ENCODE measurements at regions not wholly inside any gene's neighbourhood (a gene's known extent, or its start where the extent isn't known, plus 50 kb on each side); places are given as distances from the start of the nearest gene placed in this dataset.

GRCh38 chr4:96097693-96098092 lies 257.8 kb downstream of the PDHA2 start:
- DNase-seq (ENCODE audit: low spot score) = no peak

DNA sequence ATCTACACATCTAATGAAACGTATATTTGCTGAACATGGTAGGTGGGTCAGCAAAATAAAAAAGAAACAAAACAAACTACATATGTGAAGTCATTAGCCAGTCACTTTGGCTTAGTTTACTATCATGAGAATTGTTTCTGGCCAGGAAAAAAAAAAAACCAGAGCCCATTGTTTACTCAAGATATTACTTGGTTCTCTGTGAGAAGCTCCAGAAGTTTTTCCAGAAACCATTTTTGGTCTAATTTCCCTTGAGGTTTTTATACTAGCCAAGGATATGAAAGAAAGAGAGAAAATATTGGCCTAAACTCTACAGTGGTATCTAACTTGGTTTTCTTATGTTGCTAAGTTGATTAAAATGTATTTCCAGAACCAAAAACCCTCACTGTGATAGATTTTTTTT lies 259.1 kb downstream of the PDHA2 start:
- no peak for DNase-seq (ENCODE audit: low spot score)

GRCh38 chr4:96102541-96103026 lies 262.7 kb downstream of the PDHA2 start:
- no peak for DNase-seq (ENCODE audit: low spot score)

- no peak for DNase-seq (ENCODE audit: low spot score)
These were observed 263.2 kb downstream of the PDHA2 start for GRCh38 chr4:96103086-96103485.

DNA sequence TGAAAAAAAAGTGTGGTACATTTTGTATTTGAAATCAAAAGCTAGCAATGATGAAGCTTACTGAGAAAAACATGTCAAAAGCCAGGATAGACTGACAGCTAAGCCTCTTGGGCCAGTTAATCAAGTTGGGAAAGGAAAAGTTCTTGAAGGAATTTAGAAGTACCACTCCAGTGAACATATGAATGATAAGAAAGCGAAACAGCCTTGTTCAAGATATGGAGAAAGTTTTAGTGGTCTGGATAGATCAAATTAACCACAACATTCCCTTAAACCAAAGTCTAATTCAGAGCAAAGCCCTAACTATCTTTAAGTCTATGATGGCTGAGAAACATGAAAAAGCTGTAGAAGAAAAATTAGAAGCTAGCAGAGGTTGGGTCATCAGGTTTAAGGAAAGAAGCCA lies 268.3 kb downstream of the PDHA2 start:
- DNase-seq (ENCODE audit: low spot score) = no peak

GRCh38 chr4:96112631-96113030 lies 272.7 kb downstream of the PDHA2 start:
- no peak for DNase-seq (ENCODE audit: low spot score)

DNA sequence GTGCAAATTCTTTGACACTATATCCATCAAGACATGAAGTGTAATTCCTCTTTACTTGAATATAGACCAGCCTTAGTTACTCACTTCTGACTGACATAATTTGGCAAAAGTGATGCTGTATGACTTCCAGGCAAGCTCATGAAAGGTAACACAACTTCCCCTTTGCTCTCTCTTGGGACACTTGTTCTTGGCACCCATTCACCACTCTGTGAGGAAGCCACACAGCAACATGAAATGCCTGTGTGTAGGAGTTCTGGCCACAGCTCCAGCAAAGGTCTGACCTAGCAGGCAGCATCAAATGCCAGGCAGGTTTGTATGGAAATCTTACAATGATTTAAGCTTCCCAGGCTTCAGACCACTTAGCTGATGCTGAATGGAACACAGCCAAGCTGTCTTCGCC lies 280.3 kb downstream of the PDHA2 start:
- no peak for DNase-seq (ENCODE audit: low spot score)

- DNase-seq (ENCODE audit: low spot score) = no peak
These were observed 286.3 kb downstream of the PDHA2 start for GRCh38 chr4:96126227-96126626.

GRCh38 chr4:96131186-96131585 lies 291.3 kb downstream of the PDHA2 start:
- DNase-seq (ENCODE audit: low spot score) = no peak

GRCh38 chr4:96134806-96135205 lies 294.9 kb downstream of the PDHA2 start:
- DNase-seq (ENCODE audit: low spot score) = no peak

GRCh38 chr4:96136056-96136455 lies 296.2 kb downstream of the PDHA2 start:
- no peak for DNase-seq (ENCODE audit: low spot score)

DNA sequence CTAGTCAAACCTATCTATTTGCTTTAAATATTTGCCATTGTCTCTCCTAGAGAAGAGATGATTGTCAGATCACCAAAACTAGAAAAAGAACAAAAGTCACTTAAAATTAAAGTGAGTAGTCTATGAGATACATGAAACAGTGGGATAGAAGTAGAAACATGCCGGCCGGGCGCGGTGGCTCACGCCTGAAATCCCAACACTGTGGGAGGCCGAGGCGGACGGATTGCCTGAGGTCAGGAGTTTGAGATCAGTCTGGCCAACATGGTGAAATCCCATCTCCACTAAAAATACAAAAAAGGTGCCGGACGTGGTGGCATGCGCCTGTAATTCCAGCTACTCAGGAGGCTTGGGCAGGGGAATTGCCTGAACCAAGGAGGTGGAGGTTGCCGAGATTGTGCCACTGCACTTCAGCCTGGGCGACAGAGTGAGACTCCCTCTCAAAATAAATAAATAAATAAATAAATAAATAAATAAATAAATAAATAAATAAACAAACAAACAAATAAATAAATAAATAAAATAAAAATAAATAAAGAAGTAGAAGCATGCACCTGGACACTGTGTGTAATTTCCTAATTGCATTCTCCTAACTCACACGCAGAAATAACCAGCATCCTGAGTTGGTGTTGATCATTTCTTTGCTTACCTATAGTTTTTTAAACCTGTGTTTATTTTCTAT lies 299.5 kb downstream of the PDHA2 start:
- DNase-seq (ENCODE audit: low spot score) = no peak

- no peak for DNase-seq (ENCODE audit: low spot score)
These were observed 305.7 kb downstream of the PDHA2 start for GRCh38 chr4:96145601-96146000.

- DNase-seq (ENCODE audit: low spot score) = no peak
These were observed 306.8 kb downstream of the PDHA2 start for GRCh38 chr4:96146686-96147085.

- no peak for DNase-seq (ENCODE audit: low spot score)
These were observed 310.0 kb downstream of the PDHA2 start for GRCh38 chr4:96149894-96150293.

DNA sequence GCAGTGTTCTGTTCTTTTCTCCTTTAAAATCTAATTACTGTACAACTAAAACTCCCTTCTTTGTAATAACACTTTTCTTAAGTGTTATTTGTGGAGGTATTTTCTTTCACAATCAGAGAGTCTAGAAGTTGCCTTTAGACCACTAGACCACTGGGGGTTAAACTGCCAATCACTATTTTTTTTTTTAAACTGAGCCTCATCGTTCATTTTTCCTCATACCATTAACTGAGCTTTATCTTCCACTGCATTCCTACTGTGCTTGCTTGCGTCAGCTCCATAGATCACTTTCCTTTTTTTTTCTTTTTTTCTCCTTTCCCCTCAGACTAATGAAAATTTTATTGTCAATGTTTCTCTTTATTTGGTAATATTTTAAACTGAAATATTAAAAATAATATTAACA lies 310.6 kb downstream of the PDHA2 start:
- DNase-seq (ENCODE audit: low spot score) = no peak

GRCh38 chr4:96152824-96153223 lies 312.9 kb downstream of the PDHA2 start:
- DNase-seq (ENCODE audit: low spot score) = no peak

DNA sequence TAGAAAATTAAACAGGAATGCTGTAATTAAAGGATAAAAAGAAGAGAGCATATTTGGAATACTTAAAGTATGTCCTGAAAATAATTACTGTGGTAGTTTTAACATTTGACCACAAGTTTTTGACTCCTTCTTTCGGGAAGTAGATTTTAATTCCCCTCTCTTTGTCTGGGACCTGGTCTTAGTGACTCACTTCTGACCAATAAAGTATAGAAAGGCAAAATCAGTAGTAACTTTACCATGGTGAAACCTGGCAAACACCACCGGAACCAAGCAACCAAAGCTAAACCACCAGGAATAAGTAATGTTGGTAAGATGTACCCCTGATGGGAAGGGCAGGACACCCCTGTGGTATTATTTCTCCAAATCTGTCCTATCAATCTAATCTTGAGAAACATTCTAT lies 314.8 kb downstream of the PDHA2 start:
- DNase-seq (ENCODE audit: low spot score) = no peak

DNA sequence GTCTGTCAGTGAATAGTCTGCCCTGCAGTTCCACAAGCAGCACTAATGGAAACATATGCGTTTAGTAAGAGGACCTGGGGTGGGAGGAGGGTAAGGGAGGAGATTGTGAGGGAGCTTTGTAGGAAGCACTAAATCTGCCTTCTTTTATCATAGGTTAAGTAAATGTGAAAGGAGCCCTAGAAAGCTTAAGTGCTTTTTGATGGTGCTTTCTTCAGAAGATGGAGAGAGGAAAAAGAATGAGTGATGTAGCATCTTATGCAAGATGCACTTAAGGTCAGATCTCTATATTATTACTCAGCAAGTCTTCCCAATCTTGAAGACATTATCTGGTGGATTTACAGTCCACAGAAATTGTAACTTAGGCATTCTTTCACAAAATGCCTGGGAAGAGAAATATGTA lies 322.7 kb downstream of the PDHA2 start:
- no peak for DNase-seq (ENCODE audit: low spot score)

- DNase-seq (ENCODE audit: low spot score) = no peak
These were observed 325.0 kb downstream of the PDHA2 start for GRCh38 chr4:96164814-96165351.

GRCh38 chr4:96166806-96167205 lies 326.9 kb downstream of the PDHA2 start:
- no peak for DNase-seq (ENCODE audit: low spot score)

- no peak for DNase-seq (ENCODE audit: low spot score)
These were observed 330.3 kb downstream of the PDHA2 start for GRCh38 chr4:96170198-96170597.

DNA sequence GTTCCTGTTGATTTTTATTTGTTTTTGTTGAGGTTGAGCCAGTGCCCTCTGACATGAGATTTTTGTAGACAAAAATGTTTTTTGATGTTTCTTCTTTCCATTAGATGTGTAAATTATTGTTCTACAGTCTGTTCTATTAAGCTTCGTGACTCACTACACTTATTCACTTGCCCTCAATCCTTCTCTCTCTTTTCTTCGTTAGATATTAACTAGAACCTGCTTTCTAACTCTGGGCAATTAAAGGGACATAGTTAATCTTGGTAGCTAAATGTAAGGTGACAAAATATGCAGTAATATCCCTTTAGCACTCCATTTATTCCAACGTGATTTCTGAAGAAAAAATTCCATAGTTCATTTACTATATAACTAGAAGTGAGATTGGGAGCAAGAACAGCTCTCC lies 333.9 kb downstream of the PDHA2 start:
- DNase-seq (ENCODE audit: low spot score) = no peak

DNA sequence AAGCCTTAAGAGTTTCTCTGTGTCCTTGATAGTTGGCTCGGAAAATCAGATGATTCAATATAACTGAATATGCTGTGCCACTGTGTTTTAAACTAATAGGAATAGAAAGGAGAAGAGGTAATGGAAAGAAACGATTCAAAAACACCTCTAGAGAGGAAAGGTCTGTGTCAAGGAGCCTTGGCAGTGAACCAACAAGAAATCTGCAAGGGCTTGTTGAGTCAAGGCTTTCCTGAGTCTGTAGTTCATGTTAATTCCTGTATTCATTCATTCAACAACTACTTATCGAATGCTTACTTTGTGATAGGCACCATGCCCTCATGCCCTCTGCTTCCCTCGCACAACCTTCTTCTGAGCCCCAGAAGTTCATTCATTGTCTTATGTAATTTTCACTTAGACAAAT lies 336.0 kb downstream of the PDHA2 start:
- DNase-seq (ENCODE audit: low spot score) = no peak

Measured in mucosa of gallbladder (tissue), 1 donor.